ENCODE measurements at regions not wholly inside any gene's neighbourhood (a gene's known extent, or its start where the extent isn't known, plus 50 kb on each side); places are given as distances from the start of the nearest gene placed in this dataset.
"Not testable (repeated sequence)": the region's sequence is repeated elsewhere in the genome, so short reads cannot be mapped to it uniquely, and the experiment has no call there.

DNA sequence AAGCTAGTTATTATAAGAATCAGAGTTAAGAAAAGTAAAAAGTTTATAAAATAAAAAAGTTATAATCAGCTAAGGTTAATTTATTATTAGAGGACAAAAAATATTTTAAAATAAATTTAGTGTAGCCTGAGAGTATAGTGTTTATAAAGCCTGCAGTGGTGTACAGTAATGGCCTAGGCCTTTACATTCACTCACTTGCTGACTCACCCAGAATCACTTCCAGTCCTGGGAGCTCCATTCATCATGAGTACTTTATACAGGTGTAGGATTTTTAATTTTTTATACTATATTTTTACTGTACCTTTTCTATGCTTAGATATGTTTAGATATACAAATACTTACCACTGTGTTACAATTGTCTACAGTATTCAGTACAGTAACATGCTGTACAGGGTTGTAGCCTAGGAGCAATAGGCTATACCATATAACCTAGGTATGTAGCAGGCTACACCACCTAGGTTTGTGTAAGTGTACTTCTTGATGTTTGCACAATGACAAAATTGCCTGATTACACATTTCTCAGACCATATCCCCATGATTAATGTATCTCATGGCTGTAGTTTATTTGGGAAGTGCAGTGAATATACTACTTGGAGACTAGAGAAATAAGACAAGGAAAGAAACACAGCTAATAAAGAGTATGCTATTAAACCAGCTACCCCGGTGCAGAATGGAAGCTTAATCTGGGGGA lies 101.9 kb upstream of the GALNT15 start:
- no peak for DNase-seq (ENCODE audit: low read depth)

GRCh38 chr3:16073203-16073602 lies 101.3 kb upstream of the GALNT15 start:
- no peak for DNase-seq (ENCODE audit: low read depth)

DNA sequence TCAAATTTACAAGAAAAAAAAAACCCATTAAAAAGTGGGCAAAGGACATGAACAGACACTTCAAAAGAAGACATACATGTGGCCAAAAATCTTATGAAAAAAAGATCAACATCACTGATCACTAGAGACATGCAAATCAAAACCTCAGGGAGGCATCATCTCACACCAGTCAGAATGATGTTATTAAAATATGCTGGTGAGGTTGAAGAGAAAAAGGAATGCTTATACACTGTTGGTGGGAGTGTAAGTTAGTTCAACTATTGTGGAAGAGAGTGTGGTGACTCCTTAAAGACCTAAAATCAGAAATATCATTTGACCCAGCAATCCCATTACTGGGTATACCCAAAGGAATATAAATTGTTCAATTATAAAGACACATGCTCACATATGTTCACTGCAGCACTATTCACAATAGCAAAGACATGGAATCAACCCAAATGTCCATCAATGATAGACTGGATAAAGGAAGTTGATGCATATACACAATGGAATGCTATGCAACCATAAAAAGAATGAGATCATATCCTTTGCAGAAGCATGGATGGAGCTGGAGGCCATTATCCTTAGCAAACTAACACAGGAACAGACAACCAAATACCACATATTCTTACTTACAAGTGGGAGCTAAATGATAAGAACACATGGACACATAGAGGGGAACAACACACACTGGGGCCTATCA lies 100.3 kb upstream of the GALNT15 start:
- not testable (repeated sequence) for DNase-seq (ENCODE audit: low read depth)

- no peak for DNase-seq (ENCODE audit: low read depth)
Observed at GRCh38 chr3:16075647-16076046, 98.8 kb upstream of the GALNT15 start.

DNA sequence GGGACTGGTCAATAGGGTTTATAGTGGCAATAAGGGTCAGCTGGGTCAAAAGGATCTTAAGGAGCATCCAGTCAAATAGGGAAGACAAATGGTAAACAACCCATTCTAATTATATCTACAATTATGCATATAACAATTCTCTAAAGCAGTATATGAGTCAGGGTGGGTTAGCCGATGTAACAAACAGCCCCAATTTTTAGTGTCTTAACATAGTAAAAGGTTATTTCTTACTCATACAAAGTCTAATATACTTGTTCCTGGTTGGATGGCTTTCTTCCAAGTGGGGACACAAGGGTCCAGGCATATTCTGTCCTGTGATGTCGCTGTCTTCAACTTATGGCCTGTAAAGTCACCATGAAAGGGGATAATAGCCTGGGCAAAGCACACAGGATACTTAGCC lies 97.9 kb upstream of the GALNT15 start:
- DNase-seq (ENCODE audit: low read depth), result no peak

- DNase-seq (ENCODE audit: low read depth), result not testable (repeated sequence)
Observed at GRCh38 chr3:16077146-16077545, 97.3 kb upstream of the GALNT15 start.

- DNase-seq (ENCODE audit: low read depth), result not testable (repeated sequence)
Observed at GRCh38 chr3:16077681-16078080, 96.8 kb upstream of the GALNT15 start.

DNA sequence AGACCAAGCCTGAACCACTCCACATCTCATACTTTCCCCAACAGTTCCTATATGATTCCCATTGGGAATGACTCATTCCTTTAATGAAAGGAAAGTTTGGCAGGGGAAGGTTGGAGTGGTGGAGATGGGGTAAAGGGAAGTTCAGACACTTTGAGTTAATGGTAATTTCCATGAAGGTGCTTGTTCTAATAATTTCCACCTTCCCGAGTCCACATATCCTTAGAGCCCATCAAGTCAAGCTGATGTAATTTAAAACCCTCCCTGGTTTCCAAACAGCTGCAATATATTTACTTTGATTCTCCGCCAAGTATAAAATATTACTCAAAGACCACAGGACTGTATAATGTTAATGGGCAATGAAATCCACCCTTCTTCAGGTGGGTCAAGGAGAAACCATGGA lies 95.0 kb upstream of the GALNT15 start:
- peak; percentile 71 for DNase-seq (ENCODE audit: low read depth)

DNA sequence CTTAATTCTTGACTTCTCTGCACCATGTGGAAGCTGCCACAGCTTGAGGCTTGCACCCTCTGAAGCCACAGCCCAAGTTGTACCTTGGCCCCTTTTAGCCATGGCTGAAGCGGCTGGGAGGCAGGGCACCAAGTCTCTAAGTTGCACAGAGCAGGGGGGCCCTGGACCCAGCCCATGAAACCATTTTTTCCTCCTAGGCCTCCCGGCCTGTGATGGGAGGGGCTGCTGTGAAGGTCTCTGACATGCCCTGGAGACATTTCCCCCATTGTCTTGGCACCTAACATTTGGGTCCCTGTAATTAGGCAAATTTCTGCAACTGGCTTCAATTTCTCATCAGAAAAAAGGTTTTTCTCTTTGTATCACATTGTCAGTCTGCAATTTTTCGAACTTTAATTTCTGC lies 92.8 kb upstream of the GALNT15 start:
- DNase-seq (ENCODE audit: low read depth), result no peak

DNA sequence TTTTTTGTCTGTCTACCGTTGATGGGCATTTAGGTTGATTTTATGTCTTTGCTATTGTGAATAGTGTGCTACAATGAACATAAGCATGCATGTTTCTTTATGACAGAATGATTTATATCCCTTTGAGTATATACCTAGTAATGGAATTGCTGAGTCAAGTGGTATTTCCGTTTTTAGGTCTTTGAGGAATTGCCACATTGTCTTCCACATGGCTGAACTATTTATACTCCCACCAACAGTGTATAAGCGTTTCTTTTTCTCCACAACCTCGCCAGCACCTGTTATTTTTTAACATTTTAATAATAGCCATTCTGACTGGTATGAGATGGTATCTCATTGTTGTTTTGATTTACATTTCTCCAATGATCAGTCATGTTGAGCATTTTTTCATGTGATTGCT lies 89.6 kb upstream of the GALNT15 start:
- peak; percentile 72 for DNase-seq (ENCODE audit: low read depth)

DNA sequence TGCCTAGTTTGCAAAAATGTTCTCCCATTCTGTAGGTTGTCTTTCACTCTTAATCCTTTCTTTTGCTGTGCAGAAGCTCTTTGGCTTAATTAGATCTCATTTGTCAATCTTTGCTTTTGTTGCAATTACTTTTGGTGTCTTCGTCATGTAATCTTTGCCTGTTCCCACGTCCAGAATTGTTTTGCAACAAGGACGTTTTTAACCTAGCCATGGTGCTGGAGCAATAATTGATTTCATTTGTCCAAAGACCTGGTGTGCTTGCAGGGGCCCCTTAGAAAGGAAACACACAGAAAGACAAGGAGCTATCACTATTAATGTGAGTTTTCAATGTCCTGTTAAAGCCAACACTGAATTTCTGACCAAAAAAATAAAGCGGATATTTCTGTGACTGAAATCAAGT lies 89.1 kb upstream of the GALNT15 start:
- no peak for DNase-seq (ENCODE audit: low read depth)

DNA sequence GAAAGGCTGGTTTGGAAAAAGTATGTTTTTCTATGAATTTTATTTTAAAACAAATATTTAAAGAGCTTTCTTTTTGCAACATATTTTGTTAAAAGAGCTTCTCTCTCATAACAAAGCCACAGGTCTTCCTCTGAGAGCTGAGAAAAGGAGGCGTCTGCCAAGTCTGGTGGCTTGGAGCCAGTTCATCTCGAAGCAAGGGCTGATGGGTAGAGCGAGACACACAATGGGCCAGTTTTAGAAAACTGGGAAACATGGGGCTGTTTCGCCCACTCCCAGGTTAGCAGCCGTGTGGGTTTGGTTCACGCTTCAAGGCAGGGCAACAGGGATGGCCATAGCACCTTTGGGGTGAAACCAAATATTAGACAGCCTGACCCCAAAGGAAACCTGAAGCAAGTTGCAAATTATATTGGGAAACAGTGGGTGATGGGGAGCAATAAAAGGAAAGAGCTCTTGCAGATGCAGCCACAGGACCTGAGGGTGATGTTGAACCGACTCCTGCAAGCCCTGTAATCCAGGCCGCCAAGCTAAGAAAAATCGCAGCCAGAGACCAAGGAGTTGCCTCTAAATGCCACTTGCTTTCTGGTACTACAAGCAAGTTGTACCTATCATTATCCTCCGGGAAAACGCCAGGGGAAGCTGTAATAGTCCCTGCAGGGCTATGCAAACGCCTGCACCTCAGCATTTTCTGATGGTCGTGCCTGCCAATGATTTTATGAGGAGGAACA lies 88.4 kb upstream of the GALNT15 start:
- no peak for DNase-seq (ENCODE audit: low read depth)

GRCh38 chr3:16086690-16087089 lies 87.8 kb upstream of the GALNT15 start:
- no peak for DNase-seq (ENCODE audit: low read depth)

GRCh38 chr3:16088496-16088895 lies 86.0 kb upstream of the GALNT15 start:
- DNase-seq (ENCODE audit: low read depth), result no peak

GRCh38 chr3:16089521-16089920 lies 85.0 kb upstream of the GALNT15 start:
- DNase-seq (ENCODE audit: low read depth), result no peak

GRCh38 chr3:16090024-16090423 lies 84.5 kb upstream of the GALNT15 start:
- DNase-seq (ENCODE audit: low read depth), result peak; percentile 57

- DNase-seq (ENCODE audit: low read depth), result no peak
Observed at GRCh38 chr3:16090706-16091105, 83.8 kb upstream of the GALNT15 start.

GRCh38 chr3:16092923-16093322 lies 81.6 kb upstream of the GALNT15 start:
- DNase-seq (ENCODE audit: low read depth), result no peak

DNA sequence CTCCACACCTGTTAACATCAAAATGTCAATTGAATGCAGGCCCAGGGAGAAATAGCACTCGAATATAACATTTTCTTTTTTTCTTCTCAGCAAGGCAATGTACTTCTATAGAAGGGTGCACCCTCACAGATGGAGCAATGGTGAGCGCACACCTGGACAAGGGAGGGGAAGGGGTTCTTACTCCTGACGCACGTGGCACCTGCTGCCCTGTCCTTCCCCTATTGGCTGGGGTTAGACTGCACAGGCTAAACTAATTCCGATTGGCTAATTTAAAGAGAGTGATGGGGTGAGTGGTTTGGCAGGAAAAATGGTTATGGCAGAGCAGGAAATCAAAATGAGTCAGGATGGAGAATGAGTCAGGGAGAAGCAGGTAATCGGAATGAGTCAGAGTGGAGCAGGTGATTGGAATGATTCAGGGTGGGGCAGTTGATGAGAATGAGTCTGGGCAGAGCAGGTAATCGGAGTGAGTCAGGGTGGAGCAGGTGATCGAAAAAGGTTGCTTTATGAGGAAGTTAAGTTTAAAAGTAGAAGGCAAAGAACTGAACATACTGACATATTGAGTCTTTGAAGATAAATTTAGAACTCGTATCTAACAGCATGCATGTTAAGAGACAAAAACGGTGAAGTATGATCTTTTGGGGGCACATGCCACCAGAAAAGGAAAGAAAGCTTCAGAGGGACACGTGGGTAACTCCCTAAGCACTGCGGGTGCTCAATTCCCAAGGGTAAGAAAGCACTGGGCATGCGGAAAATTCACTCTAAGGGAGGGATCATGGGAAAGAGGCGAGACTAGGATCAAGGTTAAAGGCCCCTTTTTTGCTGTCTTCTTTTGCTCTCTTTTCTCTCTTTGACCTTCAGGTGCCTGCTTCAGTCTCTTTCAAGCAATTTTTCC lies 72.9 kb upstream of the GALNT15 start:
- DNase-seq (ENCODE audit: low read depth), result no peak

- no peak for DNase-seq (ENCODE audit: low read depth)
Observed at GRCh38 chr3:16102187-16102561, 72.3 kb upstream of the GALNT15 start.

DNA sequence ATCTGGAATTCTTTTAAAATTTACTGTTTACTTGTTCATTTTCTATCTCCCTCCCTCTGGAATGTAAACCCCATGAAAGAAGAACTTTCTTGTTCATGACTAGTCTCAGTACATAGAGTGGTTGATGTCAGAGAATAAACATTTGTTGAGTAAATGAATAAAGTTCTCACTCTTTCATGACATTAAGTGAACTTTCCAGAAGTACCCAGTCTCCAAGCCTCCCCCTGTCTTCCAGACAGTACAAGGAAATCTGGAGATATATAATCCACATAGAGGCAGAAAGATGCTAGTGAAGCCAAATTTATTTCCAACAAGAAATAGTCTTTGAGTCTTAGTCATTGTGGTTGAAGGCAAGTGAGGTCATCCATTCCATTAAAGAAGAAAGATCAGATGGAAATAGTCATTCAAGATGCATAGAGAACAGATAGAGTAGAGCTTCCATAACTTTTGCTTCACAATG lies 71.5 kb upstream of the GALNT15 start:
- peak; percentile 71 for DNase-seq (ENCODE audit: low read depth)
